CD4-positive, alpha-beta T cell (primary cell): ENCODE measurements at regions not wholly inside any gene's neighbourhood (a gene's known extent, or its start where the extent isn't known, plus 50 kb on each side); places are given as distances from the start of the nearest gene placed in this dataset.
"Not testable (repeated sequence)": the region's sequence is repeated elsewhere in the genome, so short reads cannot be mapped to it uniquely, and the experiment has no call there.

Source experiments
- ATAC-seq: fragments of 200-7000 bp; cut with Tn5 transposase; one replicate; pipeline ENCODE4 v1.10.0; 2022; ENCODE audit warnings: mild to moderate bottlenecking; ENCODE audit not compliant: poor library complexity
- CTCF ChIA-PET: fragments of 350-600 bp; sonication (Branson Sonifier 250); formaldehyde crosslinking; loops from one replicate; lab custom pipeline; 2021; ENCODE audit warnings: antibody characterized with exemption, inconsistent platforms; lab: Charles Lee
- POLR2A ChIA-PET: fragments of 350-600 bp; sonication (Branson Sonifier 250); formaldehyde crosslinking; loops from one replicate; lab custom pipeline; 2021; ENCODE audit warnings: antibody characterized with exemption, inconsistent platforms; lab: Charles Lee
- DNase-seq, 14 experiments: peaks; one replicate each; pipeline ENCODE4 v3.0.0-alpha.2; 2013 to 2020; ENCODE audit warnings: mixed read lengths in 2 of 14
- H3K27ac ChIP-seq, 2 donors: one replicate each; pipeline versions ENCODE4 v1.5.1 to v1.7.0; 2013; ENCODE audit warnings: low read length in 2 of 2, low read depth in 1 of 2, mild to moderate bottlenecking in 1 of 2
- H3K27me3 ChIP-seq, 2 experiments: 1 replicate in 1 of 2; 2 replicates in 1 of 2; pipeline versions ENCODE4 v1.6.1 to v1.7.0; 2013; ENCODE audit warnings: low read length in 2 of 2, control low read depth in 1 of 2, mild to moderate bottlenecking in 1 of 2, moderate library complexity in 1 of 2; ENCODE audit not compliant: insufficient read depth in 2 of 2, control insufficient read depth in 1 of 2
- H3K36me3 ChIP-seq: one replicate; pipeline ENCODE4 v1.6.1; 2013; ENCODE audit warnings: low read length, control low read depth; ENCODE audit not compliant: insufficient read depth
- H3K4me1 ChIP-seq: one replicate; pipeline ENCODE4 v1.6.1; 2013; ENCODE audit warnings: low read length, control low read depth; ENCODE audit not compliant: insufficient read depth
- H3K4me3 ChIP-seq: one replicate; pipeline ENCODE4 v1.5.1; 2013; ENCODE audit warnings: mild to moderate bottlenecking, low read length, moderate library complexity
- H3K9me3 ChIP-seq, 2 experiments: 1 replicate in 1 of 2; 2 replicates in 1 of 2; pipeline versions ENCODE4 v1.6.1 to v1.7.0; 2013; ENCODE audit warnings: low read length in 2 of 2, mild to moderate bottlenecking in 2 of 2, control low read depth in 1 of 2, moderate library complexity in 1 of 2; ENCODE audit not compliant: control insufficient read depth in 1 of 2, insufficient read depth in 1 of 2
- H3K27ac Mint-ChIP-seq: one replicate; pipeline ENCODE4 v1.8.0; 2020; ENCODE audit warnings: mixed read lengths
- H3K27me3 Mint-ChIP-seq: one replicate; pipeline ENCODE4 v1.8.0; 2021; ENCODE audit warnings: mixed read lengths
- H3K36me3 Mint-ChIP-seq: one replicate; pipeline ENCODE4 v1.8.0; 2021; ENCODE audit warnings: low read depth, mixed read lengths
- H3K4me1 Mint-ChIP-seq: one replicate; pipeline ENCODE4 v1.8.0; 2021; ENCODE audit warnings: low read depth, mixed read lengths
- H3K4me3 Mint-ChIP-seq: one replicate; pipeline ENCODE4 v1.8.0; 2020; ENCODE audit warnings: mild to moderate bottlenecking, mixed read lengths
- H3K9me3 Mint-ChIP-seq: one replicate; pipeline ENCODE4 v1.8.0; 2020; ENCODE audit warnings: mixed read lengths
- CTCF ChIP-seq: fragments of 200-600 bp; IDR thresholded peaks from one replicate; pipeline ENCODE4 v1.8.0; 2022; ENCODE audit warnings: antibody characterized with exemption, mild to moderate bottlenecking
- intact Hi-C, 2 experiments: fragments of 100-400 bp; cut with DNase I in 1 of 2; cut with micrococcal nuclease in 1 of 2; formaldehyde crosslinking; loops; one replicate each; pipeline versions ENCODE4 v1.15.1 to v1.9.0; 2023 to 2025; cut with DNase I, micrococcal nuclease

DNA sequence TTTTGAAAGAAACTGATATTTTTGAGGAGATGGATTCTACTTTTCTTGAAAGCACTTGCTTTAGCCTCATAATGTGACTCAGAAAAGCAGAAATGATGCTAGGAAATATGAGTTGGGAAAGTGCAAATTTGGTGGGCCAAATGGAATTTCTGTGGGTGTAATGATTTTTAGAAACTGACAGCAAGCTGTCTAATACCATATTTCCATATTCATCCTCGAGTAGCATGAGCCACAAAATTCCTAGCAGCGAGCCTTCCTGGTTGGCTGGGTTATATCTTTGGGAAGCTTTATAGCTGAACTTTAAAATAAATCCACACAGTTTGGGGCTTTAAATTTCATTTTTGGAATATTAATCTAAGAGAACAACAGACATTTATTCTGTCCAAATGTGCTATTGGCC is 190.0 kb downstream of the DSC3 start:
- Histone ChIP-seq H3K36me3 (no peaks in the 10 kb centered on the region), H3K9me3 (peaks cover 0 to 14% of the 10 kb centered on the region in 2 experiments), H3K4me3 (no peak overlapping the region), H3K27me3 (no peaks in the 10 kb centered on the region), H3K4me1 (no peaks in the 10 kb centered on the region), H3K27ac (no peak overlapping the region)
- no peak for TF ChIP-seq CTCF
- POLR2A ChIA-PET = no interaction called here
- Mint-ChIP-seq H3K27me3 (no peaks in the 10 kb centered on the region), H3K27ac (no peak overlapping the region), H3K36me3 (no peaks in the 10 kb centered on the region), H3K4me3 (no peak overlapping the region), H3K4me1 (no peaks in the 10 kb centered on the region), H3K9me3 (peaks cover 2% of the 10 kb centered on the region)
- DNase-seq = no peak
- no peak for ATAC-seq
- intact Hi-C loops = no loop called here
- CTCF ChIA-PET = no interaction called here

DNA sequence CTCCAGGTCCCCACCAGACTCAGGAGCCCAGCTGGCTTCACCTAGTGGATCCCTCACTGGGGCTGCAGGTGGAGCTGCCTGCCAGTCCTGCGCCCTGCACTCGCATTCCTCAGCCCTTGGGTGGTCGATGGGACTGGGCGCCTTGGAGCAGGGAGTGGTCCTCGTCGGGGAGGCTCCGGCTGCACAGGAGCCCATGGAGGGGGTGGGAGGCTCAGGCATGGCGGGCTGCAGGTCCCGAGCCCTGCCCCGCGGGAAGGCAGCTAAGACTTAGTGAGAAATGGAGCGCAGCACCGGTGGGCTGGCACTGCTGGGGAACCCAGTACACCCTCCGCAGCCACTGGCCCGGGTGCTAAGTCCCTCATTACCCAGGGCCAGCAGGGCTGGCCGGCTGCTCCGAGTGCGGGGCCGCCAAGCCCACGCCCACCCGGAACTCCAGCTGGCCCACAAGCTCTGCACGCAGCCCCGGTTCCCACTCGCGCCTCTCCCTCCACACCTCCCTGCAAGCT is 203.4 kb downstream of the DSC3 start:
- intact Hi-C loops, H3K4me3 Mint-ChIP-seq, H3K27me3 ChIP-seq, ATAC-seq, CTCF ChIA-PET, H3K27me3 Mint-ChIP-seq, H3K36me3 Mint-ChIP-seq, H3K4me3 ChIP-seq, H3K27ac ChIP-seq, H3K36me3 ChIP-seq, H3K27ac Mint-ChIP-seq, POLR2A ChIA-PET, H3K4me1 ChIP-seq, H3K4me1 Mint-ChIP-seq, DNase-seq: not testable (repeated sequence)
- peaks cover 13% of the 10 kb centered on the region for H3K9me3 Mint-ChIP-seq
- H3K9me3 ChIP-seq = peaks cover 0 to 12% of the 10 kb centered on the region in 2 experiments

DNA sequence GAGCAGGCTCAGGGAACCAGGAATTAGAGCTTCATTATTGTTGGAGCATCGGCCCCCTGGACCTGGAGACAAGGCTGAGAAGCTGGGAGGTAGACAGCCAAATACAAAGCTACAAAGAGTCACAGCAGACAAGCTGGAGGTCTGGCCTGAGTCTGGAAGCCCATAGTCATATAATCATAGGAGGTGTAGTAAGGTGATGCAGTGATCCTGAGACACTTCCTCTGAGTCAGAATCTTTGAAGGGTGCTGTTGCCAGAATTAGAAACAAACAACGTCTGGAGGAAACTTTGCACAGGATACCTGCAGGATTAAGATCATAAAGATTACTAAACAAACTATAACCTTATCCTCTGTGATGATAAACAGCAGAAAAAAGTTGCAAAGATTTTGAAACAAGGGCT is 213.8 kb downstream of the DSC3 start:
- Mint-ChIP-seq H3K27me3 (no peaks in the 10 kb centered on the region), H3K4me3 (no peak overlapping the region), H3K36me3 (no peaks in the 10 kb centered on the region), H3K9me3 (peaks cover 8% of the 10 kb centered on the region), H3K4me1 (no peaks in the 10 kb centered on the region), H3K27ac (no peak overlapping the region)
- intact Hi-C loops = no loop called here
- H3K4me3 ChIP-seq = no peak overlapping the region
- H3K27me3 ChIP-seq = no peaks in the 10 kb centered on the region
- no peak for TF ChIP-seq CTCF
- no peak overlapping the region for H3K27ac ChIP-seq
- ATAC-seq (no peak), DNase-seq (no peak)
- ChIA-PET POLR2A (no interaction called here), CTCF (no interaction called here)
- no peaks in the 10 kb centered on the region for H3K4me1 ChIP-seq
- no peaks in the 10 kb centered on the region for H3K9me3 ChIP-seq
- no peaks in the 10 kb centered on the region for H3K36me3 ChIP-seq

DNA sequence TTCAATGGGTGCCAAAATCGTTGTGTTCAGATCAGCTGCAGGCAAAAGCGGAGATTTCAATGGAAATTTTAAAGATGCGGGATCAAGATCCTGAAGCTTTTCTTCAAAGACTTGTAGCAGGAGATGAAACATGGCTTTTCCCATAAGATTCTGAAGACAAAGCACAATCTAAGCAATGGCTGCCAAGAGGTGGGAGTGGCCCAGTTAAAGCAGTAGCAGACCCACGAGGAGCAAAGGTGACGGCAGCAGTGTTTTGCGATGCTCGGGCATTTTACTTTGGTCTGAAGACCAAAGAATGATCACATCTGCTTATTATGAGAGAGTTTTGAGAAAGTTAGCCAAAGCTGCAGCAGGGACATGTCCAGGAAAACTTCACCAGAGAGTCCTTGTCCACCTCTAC is 222.9 kb downstream of the DSC3 start:
- DNase-seq (no peak), ATAC-seq (no peak)
- Histone ChIP-seq H3K27me3 (no peaks in the 10 kb centered on the region), H3K4me1 (no peaks in the 10 kb centered on the region), H3K9me3 (peaks cover 0 to 3% of the 10 kb centered on the region in 2 experiments), H3K36me3 (no peaks in the 10 kb centered on the region), H3K27ac (no peak overlapping the region), H3K4me3 (no peak overlapping the region)
- ChIA-PET POLR2A (no interaction called here), CTCF (no interaction called here)
- Mint-ChIP-seq H3K36me3 (no peaks in the 10 kb centered on the region), H3K27me3 (no peaks in the 10 kb centered on the region), H3K4me1 (no peaks in the 10 kb centered on the region), H3K9me3 (peaks cover 13% of the 10 kb centered on the region), H3K4me3 (no peak overlapping the region), H3K27ac (no peak overlapping the region)
- TF ChIP-seq CTCF = no peak
- intact Hi-C loops = no loop called here
